Glutamatergic neuron (in vitro differentiated cells): ENCODE measurements at regions not wholly inside any gene's neighbourhood (a gene's known extent, or its start where the extent isn't known, plus 50 kb on each side); places are given as distances from the start of the nearest gene placed in this dataset.

Experiments used
- DNase-seq: peaks from one replicate; pipeline ENCODE4 v3.0.0; 2022
- H3K27ac Mint-ChIP-seq: one replicate; pipeline ENCODE4 v1.8.0; 2020; ENCODE audit warnings: mild to moderate bottlenecking, mixed read lengths, inconsistent platforms; ENCODE audit not compliant: unreplicated experiment
- H3K27me3 Mint-ChIP-seq: one replicate; pipeline ENCODE4 v1.8.0; 2020; ENCODE audit warnings: mild to moderate bottlenecking, moderate library complexity, mixed read lengths, inconsistent platforms; ENCODE audit not compliant: unreplicated experiment
- H3K36me3 Mint-ChIP-seq: one replicate; pipeline ENCODE4 v1.8.0; 2020; ENCODE audit warnings: mild to moderate bottlenecking, mixed read lengths, inconsistent platforms; ENCODE audit not compliant: unreplicated experiment
- H3K4me1 Mint-ChIP-seq: one replicate; pipeline ENCODE4 v1.8.0; 2020; ENCODE audit warnings: mild to moderate bottlenecking, low read depth, mixed read lengths, inconsistent platforms; ENCODE audit not compliant: unreplicated experiment
- H3K4me3 Mint-ChIP-seq: one replicate; pipeline ENCODE4 v1.8.0; 2020; ENCODE audit warnings: mild to moderate bottlenecking, mixed read lengths, inconsistent platforms; ENCODE audit not compliant: unreplicated experiment
- H3K9me3 Mint-ChIP-seq: one replicate; pipeline ENCODE4 v1.8.0; 2020; ENCODE audit warnings: mild to moderate bottlenecking, moderate library complexity, mixed read lengths, inconsistent platforms; ENCODE audit not compliant: unreplicated experiment
- CTCF ChIP-seq: fragments of 200-600 bp; sonication (generic); IDR thresholded peaks from one replicate; pipeline ENCODE4 v1.5.0; 2021; ENCODE audit not compliant: partially characterized antibody, unreplicated experiment

GRCh38 chr3:178483704-178484103 lies 52.5 kb upstream of the KCNMB2 start:
- peaks cover 4% of the 10 kb centered on the region for H3K9me3 Mint-ChIP-seq
- peaks cover 5% of the 10 kb centered on the region for H3K36me3 Mint-ChIP-seq
- no peak overlapping the region for H3K27ac Mint-ChIP-seq
- no peak for TF ChIP-seq CTCF
- peaks cover 6% of the 10 kb centered on the region for H3K4me1 Mint-ChIP-seq
- no peak overlapping the region for H3K4me3 Mint-ChIP-seq
- peaks cover 2% of the 10 kb centered on the region for H3K27me3 Mint-ChIP-seq
- DNase-seq, result no peak

- Mint-ChIP-seq H3K9me3 (peaks cover 4% of the 10 kb centered on the region), H3K4me3 (no peak overlapping the region), H3K36me3 (peaks cover 5% of the 10 kb centered on the region), H3K27ac (no peak overlapping the region), H3K27me3 (peaks cover 2% of the 10 kb centered on the region), H3K4me1 (peaks cover 6% of the 10 kb centered on the region)
- no peak for TF ChIP-seq CTCF
- no peak for DNase-seq
Observed at GRCh38 chr3:178485756-178486155, 50.5 kb upstream of the KCNMB2 start.
